T-helper 9 cell (primary cell): ENCODE measurements at regions not wholly inside any gene's neighbourhood (a gene's known extent, or its start where the extent isn't known, plus 50 kb on each side); places are given as distances from the start of the nearest gene placed in this dataset.
"Not testable (repeated sequence)": the region's sequence is repeated elsewhere in the genome, so short reads cannot be mapped to it uniquely, and the experiment has no call there.

Source experiments
- DNase-seq: peaks from one replicate; pipeline ENCODE4 v3.0.0-alpha.2; 2020

DNA sequence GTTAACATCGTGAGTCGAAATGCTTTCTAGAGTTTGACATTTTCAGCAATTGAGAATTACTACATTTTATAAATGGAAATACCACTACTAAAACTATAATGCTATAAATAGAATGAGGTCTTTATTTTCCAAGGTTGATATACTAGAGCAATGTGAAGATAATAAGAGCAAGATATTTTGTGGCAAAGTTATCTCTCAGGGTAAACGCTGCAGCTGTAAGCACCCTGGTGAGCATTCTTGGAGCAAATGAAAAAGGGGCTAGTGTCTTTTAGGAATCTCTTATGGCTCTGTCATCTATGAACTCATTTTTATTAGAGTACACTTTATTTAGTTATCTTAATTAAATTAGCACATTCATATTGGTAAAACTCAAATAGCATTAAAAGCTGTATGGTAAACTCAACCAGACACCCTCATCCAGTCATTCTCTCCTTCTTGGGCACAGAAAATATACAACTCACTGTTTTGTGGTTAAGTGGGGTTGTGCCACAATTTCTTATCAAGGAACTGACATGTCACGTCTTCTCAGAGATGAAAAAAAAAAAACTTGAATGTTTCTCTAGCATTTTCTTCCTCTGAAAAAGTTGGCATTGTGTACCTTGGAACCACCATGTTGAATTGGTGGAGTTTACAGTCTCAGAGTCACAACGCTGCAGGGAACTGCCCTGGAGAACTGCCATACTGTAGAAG lies 289.5 kb upstream of the PFKP start:
- DNase-seq: no peak

DNA sequence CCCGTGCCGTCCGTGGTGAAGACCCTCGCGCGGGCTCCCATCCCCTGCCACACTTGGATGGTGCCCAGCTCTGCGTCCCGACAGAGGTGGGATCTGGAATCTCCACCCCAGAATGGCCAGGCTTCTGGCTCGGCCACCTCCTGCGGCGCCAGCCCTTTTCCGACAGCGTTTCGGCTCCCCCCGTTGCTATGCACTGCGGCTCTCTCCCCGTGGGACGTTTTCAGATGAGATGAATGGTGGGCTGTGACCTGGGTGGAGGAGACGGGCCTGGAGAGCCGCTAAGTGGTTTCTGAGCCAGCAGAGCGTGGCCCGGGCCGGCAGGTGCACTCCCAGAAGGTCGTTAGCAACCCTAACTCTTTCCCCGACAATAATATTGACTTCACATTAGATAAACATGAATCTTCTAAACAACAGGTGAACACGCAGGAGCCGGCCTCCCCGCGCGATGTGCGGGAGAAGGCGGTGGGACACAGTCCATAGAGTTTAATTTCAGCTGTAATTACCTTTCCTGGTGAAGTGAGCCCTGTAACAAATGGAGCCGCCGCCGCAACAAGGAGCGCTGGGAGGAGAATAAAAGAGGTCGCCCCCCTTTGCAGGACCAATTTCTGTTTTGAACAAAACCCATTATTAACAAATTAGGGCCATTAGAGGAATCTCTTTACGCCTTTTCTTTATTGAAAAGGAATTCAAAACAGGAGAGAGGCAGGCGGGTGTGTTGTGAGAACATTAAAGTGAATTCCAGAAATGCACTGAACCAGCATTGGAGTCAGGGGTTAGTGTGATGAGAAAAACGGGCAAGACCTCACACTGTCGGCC lies 294.3 kb upstream of the PFKP start:
- no peak for DNase-seq

DNA sequence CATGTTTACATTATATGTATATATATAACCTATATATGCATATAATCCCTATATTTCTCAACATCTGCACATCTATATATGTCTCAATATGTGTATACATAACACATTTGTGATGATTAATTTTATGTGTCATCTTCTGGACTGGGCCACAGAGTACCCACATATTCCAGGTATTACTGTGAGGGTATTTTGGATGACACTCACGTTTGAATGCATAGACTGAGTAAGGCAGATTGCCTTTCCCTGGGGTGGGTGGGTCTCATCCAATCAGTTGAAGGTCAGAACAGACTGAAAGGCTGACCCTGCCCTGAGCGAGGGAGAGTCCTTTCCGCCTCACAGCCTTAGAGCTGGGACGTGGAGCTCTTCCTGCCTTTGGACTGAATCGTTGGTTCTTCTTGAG lies 295.2 kb upstream of the PFKP start:
- no peak for DNase-seq

DNA sequence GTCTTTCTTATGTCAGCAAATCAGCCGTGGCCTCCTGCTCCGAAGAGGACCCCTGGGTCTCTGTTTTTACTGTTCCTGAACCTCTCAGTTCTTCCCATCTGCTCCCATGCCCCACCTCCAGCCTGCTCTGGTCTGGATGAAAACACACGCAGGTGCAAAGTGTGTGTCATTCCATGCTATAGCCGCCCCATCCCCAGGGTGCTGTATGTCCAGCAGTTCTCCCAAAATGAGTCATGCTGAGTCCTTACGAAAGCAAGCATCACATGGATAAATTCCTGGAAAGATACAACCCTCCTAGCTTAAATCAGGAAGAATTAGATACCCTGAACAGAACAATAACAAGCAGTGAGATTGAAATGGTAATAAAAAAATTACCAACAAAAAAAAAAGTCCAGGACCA lies 300.1 kb upstream of the PFKP start:
- DNase-seq: not testable (repeated sequence)

DNA sequence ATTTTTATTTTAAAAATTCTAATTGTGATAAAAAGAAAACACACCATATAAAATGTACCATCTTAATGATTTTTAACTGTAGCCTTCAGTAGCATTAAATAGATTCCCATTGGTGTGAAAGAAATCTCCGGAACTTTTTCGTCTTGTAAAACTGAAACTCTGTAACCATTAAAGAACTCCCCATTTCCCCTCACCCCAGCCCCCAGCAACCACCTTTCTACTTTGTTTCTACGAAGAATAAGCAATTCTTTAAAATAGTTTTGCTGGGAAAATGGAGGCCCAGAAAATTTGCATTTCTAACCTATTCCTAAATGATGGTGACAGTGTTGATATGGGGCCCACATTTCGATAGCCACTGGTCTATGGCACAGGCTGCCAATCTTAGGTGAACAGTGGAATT lies 305.4 kb upstream of the PFKP start:
- DNase-seq: no peak

DNA sequence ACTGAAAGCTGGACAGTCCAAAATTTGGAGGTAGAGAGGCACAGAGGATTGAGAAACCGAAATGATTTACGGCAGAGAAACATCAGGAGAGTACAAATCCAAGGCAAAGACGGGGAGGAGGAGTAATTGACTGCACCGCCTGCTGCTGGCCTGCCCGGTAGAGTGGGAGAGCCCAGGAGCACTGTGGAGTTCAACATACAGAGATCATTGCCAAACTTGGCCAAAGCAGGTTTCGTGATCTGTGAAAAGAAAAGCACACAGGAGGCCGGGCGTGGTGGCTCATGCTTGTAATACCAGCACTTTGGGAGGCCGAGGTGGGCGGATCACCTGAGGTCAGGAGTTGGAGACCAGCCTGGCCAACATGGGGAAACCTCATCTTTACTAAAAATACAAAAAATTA lies 306.0 kb upstream of the PFKP start:
- DNase-seq: no peak

DNA sequence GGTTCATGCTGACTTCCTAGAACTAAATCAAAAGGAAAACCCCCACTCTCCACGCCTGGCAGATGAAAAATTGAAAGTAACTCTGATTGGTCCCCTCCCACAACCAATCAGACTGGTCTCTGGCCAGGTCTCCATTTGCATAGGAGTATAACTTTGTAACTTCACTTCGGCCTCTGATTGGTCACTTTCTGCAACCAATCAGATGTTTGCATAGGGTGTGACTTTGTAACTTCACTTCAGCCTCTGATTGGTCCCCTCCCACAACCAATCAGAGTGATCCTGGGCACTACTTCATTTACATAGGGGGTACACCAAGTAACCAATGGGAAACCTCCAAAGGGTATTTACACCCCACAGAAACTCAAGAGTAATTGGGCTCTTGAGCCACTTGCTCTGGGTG lies 306.6 kb upstream of the PFKP start:
- DNase-seq: no peak

DNA sequence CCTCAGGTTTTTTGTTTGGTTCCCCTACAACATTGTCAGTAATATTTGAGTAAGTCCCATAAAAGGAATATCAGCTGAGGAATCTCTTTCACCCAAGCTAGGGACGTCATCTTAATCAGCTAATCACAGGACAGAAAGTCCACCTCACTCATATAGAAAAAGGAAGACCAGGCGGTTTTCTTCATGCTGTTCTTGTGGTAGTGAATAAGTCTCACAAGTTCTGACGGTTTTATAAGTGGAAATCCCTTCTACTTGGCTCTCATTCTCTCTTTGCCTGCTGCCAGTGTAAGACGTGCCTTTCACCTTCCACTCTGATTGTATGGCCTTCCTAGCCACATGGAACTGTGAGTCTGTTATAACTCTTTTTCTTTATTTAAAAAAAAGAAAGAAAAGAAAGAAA lies 308.1 kb upstream of the PFKP start:
- DNase-seq: no peak

DNA sequence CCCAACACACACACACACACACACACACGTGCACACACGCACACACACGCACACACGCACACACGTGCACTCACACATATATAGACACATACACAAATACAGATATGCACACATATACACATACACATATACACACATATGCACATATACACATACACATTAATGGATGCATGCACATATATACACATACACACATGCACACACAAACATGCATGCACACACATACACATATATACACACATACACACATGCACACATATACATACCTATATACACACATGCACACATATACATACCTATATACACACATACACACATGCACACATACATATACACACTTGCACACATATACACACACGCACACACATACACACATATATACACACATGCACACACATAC lies 312.4 kb upstream of the PFKP start:
- no peak for DNase-seq

DNA sequence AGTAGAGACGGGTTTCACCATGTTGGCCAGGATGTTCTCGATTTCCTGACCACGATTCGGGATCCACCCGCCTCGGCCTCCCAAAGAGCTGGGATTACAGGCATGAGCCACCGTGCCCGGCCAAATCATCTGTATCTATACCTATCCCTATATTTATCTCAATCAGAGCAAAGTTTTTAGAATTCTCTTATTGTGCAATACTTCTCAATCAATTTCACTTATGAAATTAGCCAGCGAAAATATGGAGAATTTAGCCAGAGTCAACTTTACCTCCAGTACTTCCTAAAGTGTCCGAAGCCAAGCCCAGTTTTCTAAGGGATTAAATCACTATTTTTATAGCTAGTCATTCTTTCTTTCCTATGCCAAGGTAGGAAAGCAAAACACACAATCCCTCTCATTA lies 319.1 kb upstream of the PFKP start:
- no peak for DNase-seq

DNA sequence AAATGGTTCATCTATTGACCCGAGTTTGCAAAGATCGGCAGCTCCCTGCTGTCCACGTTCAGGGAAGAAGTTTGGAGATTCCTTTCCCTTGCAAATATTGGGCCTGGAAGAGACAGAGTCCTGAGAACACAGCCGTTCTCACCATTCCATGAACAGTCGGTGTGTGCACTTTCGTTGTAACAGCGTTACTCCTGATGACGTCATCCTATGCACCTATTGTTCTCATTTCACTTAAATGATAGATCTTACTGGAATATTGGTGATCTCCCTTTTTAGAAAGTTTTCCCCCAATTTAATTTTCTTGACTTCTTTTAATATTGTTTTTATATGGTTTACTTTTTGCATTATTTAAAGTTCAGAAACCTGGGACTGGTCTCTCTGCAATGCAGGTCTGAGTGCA lies 320.7 kb upstream of the PFKP start:
- DNase-seq: no peak

DNA sequence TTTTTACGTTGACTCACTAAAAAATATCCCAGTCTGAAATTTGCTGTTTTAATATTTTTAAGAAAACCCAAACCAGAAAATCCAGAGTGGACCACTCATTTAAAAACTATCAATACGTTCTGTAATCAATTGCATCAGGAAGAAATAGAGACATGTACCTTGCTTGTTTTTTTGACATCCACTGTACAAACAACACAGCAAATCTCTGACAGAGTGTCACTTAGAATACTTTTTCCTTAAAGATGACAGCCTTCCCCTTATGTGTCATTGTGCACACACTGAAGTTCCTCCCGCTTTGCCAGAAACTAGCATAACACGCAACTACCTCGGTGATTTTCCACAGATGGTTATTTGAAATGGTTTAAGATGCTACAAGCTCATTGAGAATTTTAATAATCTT lies 321.7 kb upstream of the PFKP start:
- DNase-seq: no peak

DNA sequence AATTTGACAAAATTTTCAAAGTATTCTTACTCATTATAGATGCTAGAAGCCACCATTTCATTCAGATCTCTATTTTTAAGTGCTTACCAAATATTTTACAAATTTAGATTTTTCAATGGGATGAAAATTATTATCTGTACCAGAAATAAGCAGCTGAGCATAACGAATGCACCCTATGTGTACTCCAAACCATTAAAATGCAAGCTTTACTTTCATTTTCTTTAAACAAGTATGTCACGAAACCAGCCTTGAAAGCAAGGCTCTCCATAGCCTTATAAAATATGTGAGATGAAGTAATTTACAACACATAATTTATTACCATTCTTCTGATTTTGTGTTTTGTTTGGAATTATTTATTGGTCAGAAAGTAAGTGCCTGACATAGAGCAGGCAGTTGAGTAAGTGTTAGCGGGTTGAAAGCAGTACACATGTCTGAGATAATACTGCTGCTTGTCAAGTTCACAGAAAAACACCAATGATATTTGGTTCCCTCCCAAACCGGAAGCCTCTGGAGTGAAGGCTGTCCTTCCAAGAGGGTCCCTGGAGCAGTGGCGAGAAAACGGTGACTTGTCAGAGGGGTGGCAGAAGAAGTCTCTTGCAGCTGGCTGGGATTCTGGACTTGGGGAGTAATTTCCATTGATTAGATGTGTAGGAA lies 322.7 kb upstream of the PFKP start:
- no peak for DNase-seq

DNA sequence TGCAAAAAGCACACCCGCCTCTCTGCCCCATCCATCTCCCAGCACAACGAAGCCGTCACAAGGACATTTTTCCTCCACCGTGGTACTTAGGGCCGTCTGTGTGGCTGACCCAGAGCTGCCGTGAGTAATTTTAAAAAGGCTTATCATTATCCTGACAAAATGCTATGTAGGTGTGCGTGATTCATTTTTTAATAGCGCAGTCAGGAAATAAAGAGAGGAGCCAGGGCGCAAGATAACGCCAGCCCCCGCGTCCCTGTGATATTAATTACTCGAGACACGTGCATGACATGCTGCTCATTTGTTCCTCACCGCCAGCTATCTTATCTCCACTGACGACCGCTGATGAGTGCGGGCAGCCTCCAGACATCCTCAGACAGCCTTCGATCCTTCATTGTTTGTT lies 332.7 kb upstream of the PFKP start:
- no peak for DNase-seq

DNA sequence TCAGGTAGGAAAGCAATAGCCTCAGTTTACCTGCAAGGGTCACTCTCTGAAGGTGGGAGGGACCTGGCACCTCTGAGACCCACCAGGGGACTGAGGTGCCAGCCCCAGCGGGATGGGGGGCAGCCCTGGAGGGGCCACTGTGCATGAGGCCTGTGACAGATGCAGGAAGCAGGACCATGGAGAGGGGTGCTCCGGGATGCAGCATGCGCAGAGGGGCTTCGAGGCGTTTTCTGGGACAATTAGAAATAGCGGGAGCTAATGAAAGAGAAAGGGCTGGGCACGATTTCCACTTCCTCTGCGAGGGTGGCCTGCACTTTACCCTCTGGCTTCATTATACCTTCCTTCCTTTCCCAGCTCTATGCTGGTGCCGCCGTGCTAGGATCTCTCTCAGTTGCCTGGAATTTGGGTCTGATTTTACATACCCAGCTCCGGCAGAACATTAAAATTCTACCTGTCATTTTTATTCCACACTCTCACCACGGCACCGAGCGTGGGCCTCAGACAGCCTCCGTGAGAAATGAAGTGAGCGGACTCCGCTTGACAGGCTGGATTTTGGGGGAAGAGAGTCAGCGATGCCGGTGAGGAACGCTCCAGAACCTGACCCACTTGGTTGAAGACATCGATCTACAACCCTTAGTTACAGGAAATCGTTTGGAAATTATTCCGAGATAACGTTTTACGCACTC lies 333.9 kb upstream of the PFKP start:
- no peak for DNase-seq

DNA sequence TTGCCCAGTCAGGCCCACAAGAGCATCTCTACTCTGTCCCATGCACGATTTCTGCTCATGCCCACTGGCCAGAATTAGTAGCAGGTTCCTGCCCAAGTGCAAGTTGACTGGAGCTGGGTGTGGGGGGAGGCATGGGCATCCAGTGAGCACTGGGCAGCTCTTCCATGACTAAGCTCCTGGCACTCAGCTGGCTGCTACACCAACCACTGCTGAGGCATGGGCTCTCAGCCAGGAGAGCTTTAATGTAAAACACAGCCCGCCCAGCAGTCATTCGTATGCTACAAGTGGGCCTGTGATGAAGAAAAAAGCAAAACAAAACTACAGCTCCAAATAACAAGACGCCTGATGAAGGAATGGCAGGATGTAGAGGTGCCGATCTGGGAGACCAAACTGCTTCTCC lies 335.4 kb upstream of the PFKP start:
- DNase-seq: no peak

DNA sequence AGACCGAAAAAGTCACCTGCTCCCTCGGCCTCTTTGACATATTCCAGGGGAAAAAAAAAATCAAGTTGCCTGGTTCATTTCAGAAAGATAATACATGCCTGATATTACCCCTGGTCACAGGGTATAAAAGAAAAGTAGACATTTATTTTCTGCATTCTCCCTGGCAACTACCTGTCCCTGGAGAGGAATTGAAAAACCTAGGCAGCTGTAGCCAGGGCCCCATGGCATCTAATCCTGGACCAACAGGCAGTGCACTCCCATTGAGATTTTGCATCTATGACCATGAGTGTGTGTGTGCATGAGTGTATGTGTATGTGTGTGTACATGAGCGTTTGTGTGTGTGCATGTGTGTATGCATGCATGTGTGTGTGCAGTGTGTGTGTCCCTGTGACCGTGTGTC lies 338.2 kb upstream of the PFKP start:
- no peak for DNase-seq

DNA sequence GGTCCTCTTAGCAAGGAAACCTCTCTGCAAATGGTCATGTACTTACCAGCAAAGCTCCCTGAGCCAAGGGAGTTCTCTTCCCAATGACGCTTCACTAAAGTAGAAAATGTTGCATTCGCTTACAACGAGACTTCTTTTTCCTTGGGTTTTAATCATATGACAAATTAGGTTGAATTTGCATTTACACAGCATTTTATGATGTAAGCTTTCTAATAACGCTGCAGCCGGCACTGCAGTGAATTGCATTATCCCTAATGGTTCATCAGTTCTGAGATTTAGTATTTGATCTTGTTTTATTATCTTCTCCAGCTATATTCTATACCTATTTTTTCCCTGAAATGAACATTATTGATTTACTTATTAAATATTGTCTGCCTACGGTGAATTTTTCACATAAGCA lies 339.3 kb upstream of the PFKP start:
- DNase-seq: no peak

DNA sequence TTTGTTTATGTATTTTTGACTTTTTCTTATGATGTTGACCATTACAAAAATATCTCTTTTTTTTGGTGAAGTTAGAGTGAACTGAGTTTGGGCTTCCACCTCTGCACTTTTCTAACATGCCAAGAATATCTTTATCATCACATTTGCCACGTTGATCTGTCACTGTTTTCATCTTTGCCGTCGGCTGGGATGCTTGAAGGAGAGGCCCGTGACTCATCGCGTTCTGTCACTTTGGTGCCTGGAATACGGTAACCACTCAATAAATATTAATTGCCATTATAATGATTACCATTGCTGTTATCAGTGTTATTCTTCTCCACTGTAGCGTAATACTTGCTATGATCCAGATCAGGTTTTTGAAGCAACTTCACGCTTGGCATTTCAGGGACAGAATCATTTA lies 350.8 kb upstream of the PFKP start:
- DNase-seq: no peak

DNA sequence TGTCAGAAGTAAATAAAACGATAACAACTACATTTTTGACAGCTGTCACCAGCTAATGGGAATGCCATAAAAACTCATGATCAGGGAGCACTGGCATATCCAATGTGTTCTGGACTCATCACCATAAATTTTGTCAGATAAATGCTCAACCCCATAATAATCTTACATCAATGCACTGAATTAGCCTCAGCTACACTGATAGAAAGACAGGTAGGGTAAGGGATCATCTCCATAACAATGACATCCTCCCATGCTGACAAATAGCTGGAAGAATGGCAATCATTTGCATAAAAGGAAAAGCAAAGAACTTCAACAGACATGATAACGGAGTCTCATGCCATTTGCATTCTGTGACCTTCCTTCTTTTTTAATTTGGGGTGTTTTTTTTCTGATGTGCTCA lies 352.8 kb upstream of the PFKP start:
- no peak for DNase-seq

DNA sequence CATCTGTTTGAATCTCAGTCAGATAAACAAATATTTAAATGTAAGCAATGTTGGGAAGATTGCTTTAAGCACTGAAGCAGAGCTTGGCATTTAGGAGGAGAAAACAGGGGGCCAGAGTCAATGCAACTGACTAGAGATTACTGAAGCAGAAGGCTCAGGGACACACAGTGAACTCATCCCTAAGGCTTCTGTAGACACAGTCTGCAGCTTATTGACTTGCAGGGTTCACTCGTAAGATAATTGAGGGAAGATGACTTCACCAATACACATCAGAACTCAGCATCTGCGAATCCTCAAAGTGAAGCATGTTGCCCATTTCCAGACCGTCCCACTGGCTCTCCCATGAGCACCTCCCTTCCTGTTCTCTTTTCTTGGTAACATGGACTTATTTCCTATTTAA lies 363.4 kb upstream of the PFKP start:
- no peak for DNase-seq

DNA sequence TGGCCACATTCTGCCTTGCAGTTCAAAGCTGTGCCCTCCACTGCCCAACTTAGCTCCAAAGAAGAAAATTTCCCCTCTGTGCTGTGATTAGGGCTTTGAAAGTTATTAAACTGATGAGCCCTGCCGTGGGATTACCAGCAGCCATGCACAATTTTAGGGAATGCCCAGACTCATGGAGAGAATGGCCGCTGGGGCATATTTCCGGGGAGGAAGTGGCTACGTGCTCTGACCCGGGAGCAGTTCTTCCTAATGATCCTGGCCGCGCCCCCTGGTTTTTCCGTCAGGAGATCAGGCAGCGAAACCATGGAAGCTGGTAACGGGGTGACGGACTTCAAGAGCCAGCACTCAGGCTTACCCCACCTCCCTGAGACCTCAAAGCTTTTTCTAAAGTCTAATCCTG lies 365.5 kb upstream of the PFKP start:
- no peak for DNase-seq

DNA sequence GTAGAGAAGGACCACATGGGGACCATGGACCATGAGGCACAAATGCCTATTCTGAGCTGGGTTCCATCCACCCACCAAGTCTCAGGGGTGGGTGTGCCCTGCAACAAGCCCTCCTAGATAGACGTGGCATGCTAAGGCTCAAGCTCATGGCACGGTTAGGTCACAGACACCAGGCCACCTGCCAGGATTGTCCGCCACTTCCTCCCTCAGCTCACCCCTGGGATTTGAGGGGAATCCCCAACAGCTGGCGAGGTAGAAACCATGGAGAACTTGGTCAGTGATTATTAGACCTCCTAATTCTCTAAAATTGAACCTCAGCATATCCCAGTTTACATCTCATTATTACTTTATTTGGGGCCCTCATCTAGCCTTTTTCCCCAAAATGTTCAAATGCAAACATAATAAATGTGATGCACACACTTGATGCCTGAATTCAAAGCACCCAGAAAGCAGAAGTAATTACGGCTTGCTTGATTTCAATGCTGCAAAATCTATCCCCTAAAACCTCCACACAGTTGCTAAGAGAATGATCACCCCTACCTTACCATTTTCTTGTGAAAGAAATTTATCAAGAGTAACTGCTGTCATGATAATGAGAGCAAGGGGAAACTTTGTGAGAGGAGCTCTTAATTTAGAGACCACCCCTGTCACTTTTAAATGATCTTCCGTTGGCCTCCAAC lies 366.6 kb upstream of the PFKP start:
- DNase-seq: no peak
